Pancreas (tissue), 10 donors: ENCODE measurements at regions not wholly inside any gene's neighbourhood (a gene's known extent, or its start where the extent isn't known, plus 50 kb on each side); places are given as distances from the start of the nearest gene placed in this dataset.

Experiments used
- ATAC-seq, 4 donors: fragments of 200-7000 bp; cut with Tn5 transposase; one replicate each; pipeline versions ENCODE4 v1.8.0 to v1.9.1; 2020; ENCODE audit warnings: mild to moderate bottlenecking in 4 of 4, moderate library complexity in 4 of 4
- DNase-seq, 6 donors: peaks; one replicate each; pipeline ENCODE4 v3.0.0-alpha.2; 2020
- FAIRE-seq: peaks from 2 replicates; lab custom pipeline; 2012; peaks lifted over from hg19 to GRCh38; lab: Jason Lieb, UNC
- H3K27ac ChIP-seq, 4 donors: fragments of 200-600 bp; sonication (generic); 1 replicate in 3 of 4; 2 replicates in 1 of 4; pipeline versions ENCODE4 v1.5.0 to v1.8.0; 2020
- H3K27me3 ChIP-seq, 4 donors: fragments of 200-600 bp; one replicate each; pipeline ENCODE4 v1.8.0; 2021
- H3K36me3 ChIP-seq, 3 donors: fragments of 200-600 bp; sonication (generic) in 1 of 3; one replicate each; pipeline versions ENCODE4 v1.5.0 to v1.8.0; 2020 to 2021
- H3K4me1 ChIP-seq, 3 donors: fragments of 200-600 bp; one replicate each; pipeline ENCODE4 v1.8.0; 2021
- H3K4me3 ChIP-seq, 4 donors: fragments of 200-600 bp; sonication (generic) in 2 of 4; one replicate each; pipeline versions ENCODE4 v1.5.0 to v1.8.0; 2020 to 2021
- H3K9me3 ChIP-seq, 4 donors: fragments of 200-600 bp; one replicate each; pipeline ENCODE4 v1.8.0; 2021
- CTCF ChIP-seq, 4 donors: fragments of 200-600 bp; sonication (generic) in 3 of 4; IDR thresholded peaks; one replicate each; pipeline versions ENCODE4 v1.5.0 to v1.8.0; 2021; ENCODE audit warnings: antibody characterized with exemption in 4 of 4
- WGBS, 2 donors: extraction: QIAGEN DNeasy Blood & Tissue Kit; methylation state at CpG; one replicate each; pipeline ENCODE4 v1.1.7; 2013; 5-methylcytosine and 5-hydroxymethylcytosine counted together
- intact Hi-C, 3 donors: fragments of 100-400 bp; cut with DNase I; formaldehyde crosslinking; loops; one replicate each; pipeline versions ENCODE4 v1.11.1 to v1.14.2; 2022
- donor health status: healthy with polysubstance abuse.
- donor health status: DM: no; HTN: no; CAD: no; lungs with moderate emphysema.
- donor health status: DM: no; HTN: no; CAD: no.
- donor health status: control.
- donor health status: control.
- donor health status: Bipolar disorder and iron deficiency.
- donor health status: DM: yes; HTN: yes; CAD: no.
- donor health status: DM: no; HTN: no; CAD: no.
- donor health status: DM: no; HTN: no; CAD: no.
- donor health status: DM: yes; HTN: yes; CAD: no.

- no peak for TF ChIP-seq CTCF (IDR thresholded peaks at IDR 0.05)
- Histone ChIP-seq H3K27me3 (no peaks in the 10 kb centered on the region), H3K4me1 (no peaks in the 10 kb centered on the region), H3K4me3 (no peak overlapping the region), H3K36me3 (no peaks in the 10 kb centered on the region), H3K9me3 (no peaks in the 10 kb centered on the region), H3K27ac (no peak overlapping the region)
- no peak for ATAC-seq
- DNase-seq, result no peak
- 81 to 86% methylated on average over 2 of the region's 2 CpGs for WGBS, 2 donors
- intact Hi-C loops, result no loop called here
- no peak for FAIRE-seq
Observed at GRCh38 chr4:79513576-79513975, 105.5 kb upstream of the GK2 start.

- intact Hi-C loops, result no loop called here
- no peak for TF ChIP-seq CTCF (IDR thresholded peaks at IDR 0.05)
Observed at GRCh38 chr4:79512363-79512762, 104.3 kb upstream of the GK2 start.

GRCh38 chr4:79502081-79502480 lies 94.1 kb upstream of the GK2 start:
- Histone ChIP-seq H3K27me3 (no peaks in the 10 kb centered on the region), H3K4me3 (no peak overlapping the region), H3K4me1 (no peaks in the 10 kb centered on the region), H3K27ac (no peak overlapping the region), H3K36me3 (no peaks in the 10 kb centered on the region), H3K9me3 (no peaks in the 10 kb centered on the region)
- intact Hi-C loops, result no loop called here
- DNase-seq (no peak), FAIRE-seq (no peak), ATAC-seq (no peak)
- no peak for TF ChIP-seq CTCF (IDR thresholded peaks at IDR 0.05)

More at GRCh38 chr4:79512363-79512762, 104.3 kb upstream of the GK2 start:
- no peak for FAIRE-seq
- Histone ChIP-seq H3K36me3 (no peaks in the 10 kb centered on the region), H3K4me3 (no peak overlapping the region), H3K9me3 (no peaks in the 10 kb centered on the region), H3K27ac (no peak overlapping the region), H3K27me3 (no peaks in the 10 kb centered on the region), H3K4me1 (no peaks in the 10 kb centered on the region)
- no peak for DNase-seq
- no peak for ATAC-seq

GRCh38 chr4:79498282-79498681 lies 90.3 kb upstream of the GK2 start:
- Histone ChIP-seq H3K27ac (no peak overlapping the region), H3K27me3 (no peaks in the 10 kb centered on the region), H3K36me3 (no peaks in the 10 kb centered on the region), H3K9me3 (no peaks in the 10 kb centered on the region), H3K4me3 (no peak overlapping the region), H3K4me1 (no peaks in the 10 kb centered on the region)
- FAIRE-seq, result no peak
- intact Hi-C loops, result no loop called here
- no peak for TF ChIP-seq CTCF (IDR thresholded peaks at IDR 0.05)
- ATAC-seq, result no peak
- DNase-seq, result no peak
- WGBS, 2 donors, result 8 to 12% methylated on average over 1 of the region's 1 CpG

GRCh38 chr4:79497001-79497400 lies 89.0 kb upstream of the GK2 start:
- no peak for DNase-seq
- Histone ChIP-seq H3K36me3 (no peaks in the 10 kb centered on the region), H3K4me1 (no peaks in the 10 kb centered on the region), H3K9me3 (no peaks in the 10 kb centered on the region), H3K27me3 (no peaks in the 10 kb centered on the region), H3K4me3 (no peak overlapping the region), H3K27ac (no peak overlapping the region)
- TF ChIP-seq CTCF (IDR thresholded peaks at IDR 0.05), result no peak
- WGBS, 2 donors, result 78 to 82% methylated on average over 1 of the region's 1 CpG
- no peak for FAIRE-seq
- intact Hi-C loops, result no loop called here
- no peak for ATAC-seq
